Karpas-422 (cell line): ENCODE measurements at regions not wholly inside any gene's neighbourhood (a gene's known extent, or its start where the extent isn't known, plus 50 kb on each side); places are given as distances from the start of the nearest gene placed in this dataset.

Source experiments
- DNase-seq: peaks from one replicate; pipeline ENCODE4 v3.0.0-alpha.2; 2015
- H2AFZ ChIP-seq: fragments of 200-600 bp; sonication (generic); 2 replicates; pipeline ENCODE4 v1.6.1; 2014; ENCODE audit warnings: antibody characterized with exemption, low read length, mixed read lengths
- H3K27ac ChIP-seq: fragments of 200-600 bp; sonication (generic); 2 replicates; pipeline ENCODE4 v1.5.1; 2014; ENCODE audit warnings: mild to moderate bottlenecking, low read length, moderate library complexity
- H3K27me3 ChIP-seq: fragments of 200-600 bp; sonication (generic); 2 replicates; pipeline ENCODE4 v1.6.1; 2014; ENCODE audit warnings: low read length, mixed read lengths
- H3K36me3 ChIP-seq: fragments of 200-600 bp; sonication (generic); 2 replicates; pipeline ENCODE4 v1.6.1; 2014; ENCODE audit warnings: low read length, mixed read lengths; ENCODE audit not compliant: insufficient read depth
- H3K4me1 ChIP-seq: fragments of 200-600 bp; sonication (generic); 2 replicates; pipeline ENCODE4 v1.6.1; 2014; ENCODE audit warnings: mild to moderate bottlenecking, low read length, mixed read lengths
- H3K4me2 ChIP-seq: fragments of 200-600 bp; sonication (generic); 2 replicates; pipeline ENCODE4 v1.6.1; 2014; ENCODE audit warnings: low read length, low read depth, mild to moderate bottlenecking; ENCODE audit not compliant: poor library complexity, severe bottlenecking
- H3K4me3 ChIP-seq: fragments of 200-600 bp; sonication (generic); 2 replicates; pipeline ENCODE4 v1.5.1; 2014; ENCODE audit warnings: mild to moderate bottlenecking, antibody characterized with exemption, low read length, mixed read lengths
- H3K79me2 ChIP-seq: fragments of 200-600 bp; sonication (generic); 2 replicates; pipeline ENCODE4 v1.6.1; 2014; ENCODE audit warnings: mild to moderate bottlenecking, low read length, mixed read lengths
- H3K9ac ChIP-seq: fragments of 200-600 bp; sonication (generic); 2 replicates; pipeline ENCODE4 v1.6.0; 2014; ENCODE audit warnings: low read length
- H3K9me2 ChIP-seq: fragments of 200-600 bp; sonication (generic), shearing (Covaris generic); replicated peaks from 2 replicates; pipeline ENCODE4 v1.6.0; 2014; ENCODE audit warnings: mild to moderate bottlenecking, low read length, moderate library complexity; ENCODE audit not compliant: insufficient read depth
- H3K9me3 ChIP-seq: fragments of 300-700, 200-600 bp; sonication (generic); 2 replicates; pipeline ENCODE4 v1.6.1; 2014; ENCODE audit warnings: low read length, mixed read lengths
- H4K20me1 ChIP-seq: fragments of 200-600 bp; sonication (generic); 2 replicates; pipeline ENCODE4 v1.6.1; 2014; ENCODE audit warnings: mild to moderate bottlenecking, antibody characterized with exemption, low read length, low read depth; ENCODE audit not compliant: insufficient read depth

DNA sequence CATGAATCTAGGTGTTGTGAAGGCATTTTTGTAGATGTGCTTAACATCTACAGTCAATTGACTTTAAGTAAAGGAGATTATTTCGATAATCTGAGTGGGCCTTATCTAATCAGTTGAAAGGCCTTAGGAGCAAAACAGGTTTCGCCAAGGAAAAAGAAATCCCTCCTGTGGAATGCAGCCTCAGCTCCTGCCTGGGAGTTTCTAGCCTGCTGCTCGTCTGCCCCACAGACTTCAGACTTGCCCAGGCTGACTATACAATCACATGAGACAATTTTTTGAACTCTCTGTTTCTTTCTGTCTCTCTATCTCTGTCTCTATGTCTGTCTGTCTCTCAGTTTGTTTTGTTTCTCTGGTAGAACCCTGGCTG, 312.5 kb downstream of the OLFM4 start:
- Histone ChIP-seq H3K36me3 (no peaks in the 10 kb centered on the region), H3K9ac (no peak overlapping the region), H2AFZ (no peak overlapping the region), H4K20me1 (no peaks in the 10 kb centered on the region), H3K79me2 (no peaks in the 10 kb centered on the region), H3K27me3 (no peaks in the 10 kb centered on the region), H3K9me2 (peaks cover 2% of the 10 kb centered on the region; the same call in 1 of the 2 replicates), H3K9me3 (peaks cover 15% of the 10 kb centered on the region; the same call in 1 of the 2 replicates), H3K4me3 (no peak overlapping the region), H3K4me2 (no peak overlapping the region), H3K27ac (no peak overlapping the region), H3K4me1 (no peaks in the 10 kb centered on the region)
- DNase-seq = no peak

DNA sequence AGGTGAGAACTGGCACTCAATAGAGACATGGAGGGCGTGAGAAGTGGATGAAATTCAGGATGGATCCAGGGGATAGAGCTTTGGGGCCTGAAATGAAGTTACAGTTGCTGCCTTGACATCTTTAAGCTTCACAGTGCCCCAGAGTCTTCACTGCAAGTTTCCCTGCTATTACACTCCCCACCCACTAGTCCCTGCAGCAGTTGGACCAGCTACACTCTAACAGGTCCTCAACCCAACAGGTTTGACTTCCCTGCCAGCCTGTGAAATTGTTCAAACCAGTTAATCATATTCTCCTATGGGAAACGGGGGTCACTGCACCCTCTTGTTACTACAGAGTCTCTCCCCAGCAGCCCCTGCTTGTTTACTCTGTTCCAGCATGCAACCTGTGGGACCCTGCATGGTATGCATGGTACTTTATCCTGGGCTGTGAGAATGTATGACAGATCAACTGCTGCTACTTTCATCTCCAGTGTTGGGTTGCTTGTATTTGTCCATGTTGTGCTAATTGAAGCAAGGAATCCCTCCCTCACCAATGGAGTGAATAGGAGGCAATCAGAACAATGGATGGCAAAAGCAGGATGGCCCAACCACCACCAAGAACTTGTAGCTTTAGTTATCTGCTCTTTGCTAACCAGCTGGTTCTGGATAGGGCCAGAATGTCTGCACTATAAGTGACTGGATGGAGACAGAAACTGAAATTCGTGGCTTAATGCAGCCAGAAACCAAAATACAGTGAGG, 314.2 kb downstream of the OLFM4 start:
- H4K20me1 ChIP-seq = no peaks in the 10 kb centered on the region
- peaks cover 15% of the 10 kb centered on the region; the same call in 1 of the 2 replicates for H3K9me3 ChIP-seq
- no peaks in the 10 kb centered on the region for H3K27me3 ChIP-seq
- no peak overlapping the region for H2AFZ ChIP-seq
- H3K4me3 ChIP-seq = no peak overlapping the region
- H3K79me2 ChIP-seq = no peaks in the 10 kb centered on the region
- H3K9ac ChIP-seq = no peak overlapping the region
- H3K4me1 ChIP-seq = no peaks in the 10 kb centered on the region
- DNase-seq = no peak
- no peaks in the 10 kb centered on the region for H3K36me3 ChIP-seq
- H3K27ac ChIP-seq = no peak overlapping the region
- peaks cover 2% of the 10 kb centered on the region; the same call in 1 of the 2 replicates for H3K9me2 ChIP-seq
- no peak overlapping the region for H3K4me2 ChIP-seq

DNA sequence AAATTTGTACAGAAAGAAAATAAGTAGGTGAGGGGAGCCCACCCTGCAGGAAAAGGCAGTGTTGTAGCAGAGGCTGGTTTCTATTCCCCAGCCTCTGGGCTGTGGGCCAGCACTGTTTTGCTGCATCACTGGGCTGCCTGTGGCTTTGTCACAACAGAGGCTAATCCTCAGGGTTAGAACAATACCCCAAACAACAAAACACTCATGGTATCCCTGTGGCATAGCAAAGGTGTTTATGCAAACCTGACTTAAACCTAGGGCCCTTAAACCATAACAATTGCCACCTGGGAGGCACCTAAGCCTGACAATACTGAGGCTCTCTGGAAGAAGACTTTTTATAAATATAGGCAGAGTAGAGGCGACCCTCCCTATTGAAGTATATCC, 314.7 kb downstream of the OLFM4 start:
- no peak for DNase-seq
- Histone ChIP-seq H3K36me3 (no peaks in the 10 kb centered on the region), H2AFZ (no peak overlapping the region), H3K9me2 (peaks cover 2% of the 10 kb centered on the region; the same call in 1 of the 2 replicates), H3K4me1 (no peaks in the 10 kb centered on the region), H3K4me2 (no peak overlapping the region), H4K20me1 (no peaks in the 10 kb centered on the region), H3K79me2 (no peaks in the 10 kb centered on the region), H3K27ac (no peak overlapping the region), H3K27me3 (no peaks in the 10 kb centered on the region), H3K4me3 (no peak overlapping the region), H3K9me3 (peaks cover 15% of the 10 kb centered on the region; the same call in 1 of the 2 replicates), H3K9ac (no peak overlapping the region)

DNA sequence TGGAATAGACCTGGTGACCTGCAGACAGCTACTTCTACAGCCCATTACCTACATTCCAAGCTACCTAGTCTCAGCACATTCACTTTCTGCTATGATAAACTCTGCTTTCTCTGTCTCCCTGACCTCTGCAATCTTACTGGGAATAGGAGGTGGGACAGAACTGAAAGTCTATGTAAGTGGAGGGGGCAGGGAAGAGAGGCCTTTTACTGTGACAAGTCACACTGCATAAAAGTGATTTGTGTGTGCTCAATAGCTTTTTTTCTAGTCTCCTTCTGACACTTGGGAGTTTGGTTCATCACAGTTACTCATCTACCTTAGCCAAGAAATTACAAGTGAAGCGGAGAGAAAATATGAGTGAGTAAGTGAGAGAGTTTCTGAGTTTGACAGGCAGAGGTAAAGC, 322.4 kb downstream of the OLFM4 start:
- H3K79me2 ChIP-seq = no peaks in the 10 kb centered on the region
- no peaks in the 10 kb centered on the region for H3K36me3 ChIP-seq
- DNase-seq = no peak
- H3K9me3 ChIP-seq = no peaks in the 10 kb centered on the region
- H3K4me3 ChIP-seq = no peak overlapping the region
- no peak overlapping the region for H3K4me2 ChIP-seq
- no peaks in the 10 kb centered on the region for H3K27me3 ChIP-seq
- no peaks in the 10 kb centered on the region for H3K9me2 ChIP-seq
- H2AFZ ChIP-seq = no peak overlapping the region
- no peaks in the 10 kb centered on the region for H3K4me1 ChIP-seq
- no peak overlapping the region for H3K27ac ChIP-seq
- no peaks in the 10 kb centered on the region for H4K20me1 ChIP-seq
- H3K9ac ChIP-seq = no peak overlapping the region

DNA sequence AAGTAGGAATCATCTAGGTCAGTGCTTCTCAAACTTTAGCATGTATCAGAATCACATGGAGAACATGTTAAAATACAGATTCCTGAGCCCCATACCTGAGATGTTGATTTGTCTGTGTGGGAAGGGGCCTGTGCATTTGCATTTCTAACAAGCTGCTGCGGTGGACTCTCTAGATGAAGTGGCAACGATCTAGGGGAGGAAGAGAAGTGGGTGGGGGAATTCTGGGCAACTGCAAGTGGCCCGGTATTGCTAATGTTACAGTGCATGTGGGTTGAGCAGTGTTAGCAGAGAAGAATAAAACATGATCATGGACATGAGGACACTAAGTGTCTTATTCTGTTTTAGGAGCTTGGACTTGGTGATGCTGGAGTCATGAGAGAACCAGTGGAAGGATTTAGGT, 329.0 kb downstream of the OLFM4 start:
- Histone ChIP-seq H3K4me1 (no peaks in the 10 kb centered on the region), H2AFZ (no peak overlapping the region), H3K9me2 (no peaks in the 10 kb centered on the region; the same call in 1 of the 2 replicates), H3K27me3 (no peaks in the 10 kb centered on the region), H3K9me3 (no peaks in the 10 kb centered on the region), H3K79me2 (no peaks in the 10 kb centered on the region), H3K4me3 (no peak overlapping the region), H3K4me2 (no peak overlapping the region), H3K9ac (no peak overlapping the region), H3K36me3 (no peaks in the 10 kb centered on the region), H3K27ac (no peak overlapping the region), H4K20me1 (no peaks in the 10 kb centered on the region)
- DNase-seq = no peak

DNA sequence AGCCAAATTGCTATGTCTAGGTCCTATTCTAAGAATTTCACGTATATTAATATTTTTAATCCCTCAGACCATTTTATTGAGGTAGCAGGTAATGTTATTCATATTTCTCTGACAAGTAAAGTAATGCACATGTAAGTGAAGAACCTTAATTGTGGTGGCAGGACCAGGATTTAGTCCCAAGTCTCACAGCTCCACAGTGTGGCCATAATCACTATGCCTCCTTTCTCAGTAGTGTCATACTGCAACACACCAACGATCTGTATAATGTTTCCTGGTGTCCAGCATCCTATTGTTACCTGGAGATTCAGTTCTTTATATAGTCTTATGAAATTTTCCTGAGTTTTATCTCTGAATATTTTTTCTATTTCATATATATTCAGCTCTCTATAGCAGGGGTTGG, 340.3 kb downstream of the OLFM4 start:
- no peak overlapping the region for H3K27ac ChIP-seq
- H3K4me3 ChIP-seq = no peak overlapping the region
- H3K79me2 ChIP-seq = no peaks in the 10 kb centered on the region
- H4K20me1 ChIP-seq = no peaks in the 10 kb centered on the region
- no peaks in the 10 kb centered on the region for H3K36me3 ChIP-seq
- H3K4me2 ChIP-seq = no peak overlapping the region
- H3K9ac ChIP-seq = no peak overlapping the region
- H3K27me3 ChIP-seq = 0 out of 2 replicates have a peak, but pooled peaks cover 3% of the 10 kb centered on the region
- H3K9me3 ChIP-seq = no peaks in the 10 kb centered on the region
- H2AFZ ChIP-seq = no peak overlapping the region
- no peak for DNase-seq
- H3K9me2 ChIP-seq = no peaks in the 10 kb centered on the region
- no peaks in the 10 kb centered on the region for H3K4me1 ChIP-seq

DNA sequence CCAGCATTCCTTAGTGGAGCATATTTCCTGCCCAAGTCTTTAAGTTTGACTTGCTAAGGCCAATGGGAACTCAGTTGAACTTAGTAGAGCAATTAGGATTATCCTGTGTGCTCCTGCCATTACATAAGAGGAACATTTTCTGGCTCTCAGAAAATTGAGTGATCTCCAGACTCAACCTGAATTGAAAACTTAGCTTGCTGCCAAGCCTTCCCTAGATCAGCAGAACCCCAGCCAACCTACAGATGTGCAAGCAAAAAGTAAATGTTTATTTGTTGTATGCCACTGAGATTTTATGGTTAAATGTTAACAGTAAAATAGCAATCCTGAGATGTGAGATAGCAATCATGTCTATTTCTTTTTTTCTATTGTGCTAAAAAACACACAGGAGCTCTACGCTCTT, 350.9 kb downstream of the OLFM4 start:
- Histone ChIP-seq H3K27ac (no peak overlapping the region), H3K9ac (no peak overlapping the region), H3K9me3 (peaks cover 8% of the 10 kb centered on the region; the same call in 1 of the 2 replicates), H3K27me3 (no peaks in the 10 kb centered on the region), H3K4me1 (no peaks in the 10 kb centered on the region), H3K9me2 (no peaks in the 10 kb centered on the region), H3K4me2 (no peak overlapping the region), H4K20me1 (no peaks in the 10 kb centered on the region), H3K79me2 (no peaks in the 10 kb centered on the region), H2AFZ (no peak overlapping the region), H3K4me3 (no peak overlapping the region), H3K36me3 (no peaks in the 10 kb centered on the region)
- DNase-seq = no peak

DNA sequence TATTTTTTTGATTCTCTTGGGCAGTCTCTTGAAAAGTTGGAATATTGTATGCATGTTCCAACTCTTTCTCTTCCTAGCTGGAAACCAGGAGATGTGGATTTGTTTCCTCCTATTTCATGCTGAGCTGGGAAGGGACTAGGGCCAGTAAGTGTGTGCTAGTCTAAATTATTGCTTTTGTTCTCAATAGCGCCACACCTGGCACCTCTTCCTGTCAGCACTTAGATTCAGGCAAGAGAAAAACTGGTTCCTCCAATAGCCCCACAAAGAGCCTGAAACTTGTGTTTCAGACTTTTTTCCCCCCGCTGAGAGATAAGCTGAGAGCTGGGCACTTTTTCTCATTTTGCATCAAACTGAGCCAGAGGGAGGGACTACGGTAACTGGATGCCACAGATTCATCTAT, 353.4 kb downstream of the OLFM4 start:
- Histone ChIP-seq H3K27ac (no peak overlapping the region), H3K9me3 (peaks cover 5% of the 10 kb centered on the region; the same call in 1 of the 2 replicates), H3K9ac (no peak overlapping the region), H4K20me1 (no peaks in the 10 kb centered on the region), H3K27me3 (no peaks in the 10 kb centered on the region), H3K36me3 (no peaks in the 10 kb centered on the region), H2AFZ (no peak overlapping the region), H3K9me2 (no peaks in the 10 kb centered on the region), H3K79me2 (no peaks in the 10 kb centered on the region), H3K4me1 (no peaks in the 10 kb centered on the region), H3K4me2 (no peak overlapping the region), H3K4me3 (no peak overlapping the region)
- no peak for DNase-seq
